Sigmoid colon (tissue), 6 donors: ENCODE measurements at regions not wholly inside any gene's neighbourhood (a gene's known extent, or its start where the extent isn't known, plus 50 kb on each side); places are given as distances from the start of the nearest gene placed in this dataset.

Experiments used
- DNase-seq: peaks from one replicate; pipeline ENCODE4 v3.0.0-alpha.2; 2019
- H3K27ac ChIP-seq, 4 donors: fragments of 200-600 bp; sonication (generic); one replicate each; pipeline ENCODE4 v1.5.1; 2016 to 2019; ENCODE audit warnings: mild to moderate bottlenecking in 1 of 4
- H3K27me3 ChIP-seq, 3 donors: fragments of 200-600 bp; sonication (generic); one replicate each; pipeline ENCODE4 v1.5.1; 2019; ENCODE audit warnings: mild to moderate bottlenecking in 1 of 3
- H3K36me3 ChIP-seq, 4 donors: fragments of 200-600 bp; sonication (generic); one replicate each; pipeline ENCODE4 v1.5.1; 2016 to 2019
- H3K4me1 ChIP-seq, 4 donors: fragments of 200-600 bp; sonication (generic); one replicate each; pipeline ENCODE4 v1.5.1; 2017 to 2019
- H3K4me3 ChIP-seq, 4 donors: fragments of 200-600 bp; sonication (generic); one replicate each; pipeline ENCODE4 v1.5.1; 2017 to 2019; ENCODE audit warnings: mild to moderate bottlenecking in 2 of 4, moderate library complexity in 1 of 4
- H3K9me3 ChIP-seq, 4 donors: fragments of 200-600 bp in 3 of 4; sonication (generic) in 3 of 4; one replicate each; pipeline versions ENCODE4 v1.5.1 to v1.6.1; 2013 to 2019
- EP300 ChIP-seq, 4 donors: sonication (generic); formaldehyde crosslinking; IDR thresholded peaks; one replicate each; pipeline ENCODE4 v1.6.1; 2017; ENCODE audit warnings: antibody characterized with exemption in 4 of 4
- POLR2A ChIP-seq, 2 donors: fragments of 450-650 bp; IDR thresholded peaks; one replicate each; pipeline ENCODE4 v1.6.1; 2016; ENCODE audit warnings: antibody characterized with exemption in 2 of 2, mild to moderate bottlenecking in 2 of 2, moderate library complexity in 2 of 2
- POLR2AphosphoS5 ChIP-seq, 4 donors: sonication (generic); formaldehyde crosslinking; IDR thresholded peaks; one replicate each; pipeline ENCODE4 v1.6.1; 2017; ENCODE audit warnings: antibody characterized with exemption in 4 of 4
- WGBS, 2 donors: extraction: QIAGEN DNeasy Blood & Tissue Kit; methylation state at CpG; one replicate each; pipeline ENCODE4 v1.1.7; 2013; 5-methylcytosine and 5-hydroxymethylcytosine counted together
- intact Hi-C: fragments of 100-400 bp; cut with DNase I; formaldehyde crosslinking; loops from one replicate; pipeline ENCODE4 v1.15.1; 2023
- TF ChIP-seq, protein P1 (sequence below), 4 experiments: fragments of 450-650 bp in 3 of 4; fragments of 200-600 bp in 1 of 4; IDR thresholded peaks; one replicate each; pipeline ENCODE4 v1.5.1; 2016 to 2019; ENCODE audit warnings: antibody characterized with exemption in 4 of 4, mild to moderate bottlenecking in 3 of 4, moderate library complexity in 2 of 4
- donor health status: healthy with polysubstance abuse.
- donor health status: healthy.

DNA sequence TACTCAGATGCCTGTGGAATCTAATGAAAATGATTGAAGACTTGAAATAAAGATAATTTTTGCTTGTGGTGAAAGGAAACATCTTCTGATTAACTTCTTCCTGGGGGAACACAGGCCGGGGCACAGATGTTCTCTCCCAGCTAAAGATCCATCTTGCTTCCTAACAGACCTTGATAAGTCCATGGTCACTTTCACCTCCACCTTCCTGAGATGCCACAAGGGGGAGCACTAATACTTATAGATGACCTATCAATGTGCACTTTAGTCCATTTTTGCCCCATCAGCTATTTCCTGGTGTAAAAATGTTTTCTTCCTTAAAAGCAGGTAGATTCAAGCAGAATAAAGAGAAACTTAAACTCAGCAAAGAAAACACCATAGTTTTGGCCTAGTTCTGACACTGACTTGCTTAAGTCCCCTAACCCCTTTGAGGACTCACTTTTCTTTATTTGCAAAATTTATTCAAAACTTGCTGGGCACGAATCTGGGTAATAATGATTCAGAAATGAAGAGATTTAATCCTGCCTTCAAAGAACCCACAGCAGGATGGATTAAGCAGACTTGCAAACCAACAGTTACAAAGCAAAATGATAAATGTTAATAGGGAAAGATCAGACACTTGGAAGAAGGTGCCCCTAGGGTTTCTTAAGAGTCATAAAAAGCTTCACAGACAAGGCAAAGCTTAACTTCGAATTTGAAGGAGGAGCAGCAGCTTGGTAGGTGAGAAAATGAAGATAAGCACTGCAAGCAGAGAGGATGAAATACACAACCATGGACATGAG, 158.7 kb downstream of the RAB38 start:
- TF ChIP-seq, protein P1, sequence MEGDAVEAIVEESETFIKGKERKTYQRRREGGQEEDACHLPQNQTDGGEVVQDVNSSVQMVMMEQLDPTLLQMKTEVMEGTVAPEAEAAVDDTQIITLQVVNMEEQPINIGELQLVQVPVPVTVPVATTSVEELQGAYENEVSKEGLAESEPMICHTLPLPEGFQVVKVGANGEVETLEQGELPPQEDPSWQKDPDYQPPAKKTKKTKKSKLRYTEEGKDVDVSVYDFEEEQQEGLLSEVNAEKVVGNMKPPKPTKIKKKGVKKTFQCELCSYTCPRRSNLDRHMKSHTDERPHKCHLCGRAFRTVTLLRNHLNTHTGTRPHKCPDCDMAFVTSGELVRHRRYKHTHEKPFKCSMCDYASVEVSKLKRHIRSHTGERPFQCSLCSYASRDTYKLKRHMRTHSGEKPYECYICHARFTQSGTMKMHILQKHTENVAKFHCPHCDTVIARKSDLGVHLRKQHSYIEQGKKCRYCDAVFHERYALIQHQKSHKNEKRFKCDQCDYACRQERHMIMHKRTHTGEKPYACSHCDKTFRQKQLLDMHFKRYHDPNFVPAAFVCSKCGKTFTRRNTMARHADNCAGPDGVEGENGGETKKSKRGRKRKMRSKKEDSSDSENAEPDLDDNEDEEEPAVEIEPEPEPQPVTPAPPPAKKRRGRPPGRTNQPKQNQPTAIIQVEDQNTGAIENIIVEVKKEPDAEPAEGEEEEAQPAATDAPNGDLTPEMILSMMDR (IDR thresholded peaks at IDR 0.05) = peak; percentile 47 to 76 (median 60)
- no peak for TF ChIP-seq EP300 (IDR thresholded peaks at IDR 0.05)
- intact Hi-C loops = loop anchor here (1.0 kb wide), 1 partner anchor 528 kb away; no protein-coding TSS in a partner anchor
- DNase-seq = peak; percentile 83
- Histone ChIP-seq H3K4me1 (no peaks in the 10 kb centered on the region), H3K9me3 (no peaks in the 10 kb centered on the region), H3K27me3 (no peaks in the 10 kb centered on the region), H3K27ac (no peak overlapping the region), H3K4me3 (no peak overlapping the region), H3K36me3 (no peaks in the 10 kb centered on the region)
- 24 to 34% methylated on average over 3 of the region's 3 CpGs for WGBS, 2 donors

- Histone ChIP-seq H3K36me3 (no peaks in the 10 kb centered on the region), H3K4me1 (no peaks in the 10 kb centered on the region), H3K27ac (no peak overlapping the region), H3K4me3 (no peak overlapping the region), H3K9me3 (no peaks in the 10 kb centered on the region), H3K27me3 (no peaks in the 10 kb centered on the region)
- no peak for DNase-seq
- intact Hi-C loops = no loop called here
- no peak for TF ChIP-seq POLR2A (IDR thresholded peaks at IDR 0.05)
- TF ChIP-seq, protein P1 (IDR thresholded peaks at IDR 0.05) = no peak
- no peak for TF ChIP-seq EP300 (IDR thresholded peaks at IDR 0.05)
- TF ChIP-seq POLR2AphosphoS5 (IDR thresholded peaks at IDR 0.05) = no peak
- WGBS, 2 donors = 61 to 76% methylated on average over 2 of the region's 2 CpGs
Measured at GRCh38 chr11:88015170-88015569, 160.1 kb downstream of the RAB38 start.

- H3K27ac ChIP-seq = no peak overlapping the region
- no peak for DNase-seq
- H3K36me3 ChIP-seq = no peaks in the 10 kb centered on the region
- TF ChIP-seq EP300 (IDR thresholded peaks at IDR 0.05) = no peak
- TF ChIP-seq POLR2AphosphoS5 (IDR thresholded peaks at IDR 0.05) = no peak
- TF ChIP-seq, protein P1 (IDR thresholded peaks at IDR 0.05) = no peak
- TF ChIP-seq POLR2A (IDR thresholded peaks at IDR 0.05) = no peak
- no peak overlapping the region for H3K4me3 ChIP-seq
- H3K9me3 ChIP-seq = no peaks in the 10 kb centered on the region
- 69 to 74% methylated on average over 3 of the region's 3 CpGs for WGBS, 2 donors
- no peaks in the 10 kb centered on the region for H3K27me3 ChIP-seq
- intact Hi-C loops = no loop called here
- no peaks in the 10 kb centered on the region for H3K4me1 ChIP-seq
Measured at GRCh38 chr11:88013508-88014065, 161.7 kb downstream of the RAB38 start.

- intact Hi-C loops = no loop called here
- Histone ChIP-seq H3K27me3 (no peaks in the 10 kb centered on the region), H3K36me3 (no peaks in the 10 kb centered on the region), H3K4me1 (no peaks in the 10 kb centered on the region), H3K27ac (no peak overlapping the region), H3K9me3 (no peaks in the 10 kb centered on the region), H3K4me3 (no peak overlapping the region)
- no peak for TF ChIP-seq POLR2AphosphoS5 (IDR thresholded peaks at IDR 0.05)
- TF ChIP-seq, protein P1 (IDR thresholded peaks at IDR 0.05) = no peak
- no peak for TF ChIP-seq POLR2A (IDR thresholded peaks at IDR 0.05)
- TF ChIP-seq EP300 (IDR thresholded peaks at IDR 0.05) = no peak
- no peak for DNase-seq
- WGBS, 2 donors = 81 to 94% methylated on average over 1 of the region's 1 CpG
Measured at GRCh38 chr11:88012456-88012855, 162.8 kb downstream of the RAB38 start.
